Neuronal stem cell (in vitro differentiated cells): ENCODE measurements at regions not wholly inside any gene's neighbourhood (a gene's known extent, or its start where the extent isn't known, plus 50 kb on each side); places are given as distances from the start of the nearest gene placed in this dataset.

Source experiments
- DNase-seq: peaks from one replicate; pipeline ENCODE4 v3.0.0-alpha.2; 2013; ENCODE audit warnings: low spot score
- H2AFZ ChIP-seq: one replicate; pipeline ENCODE4 v1.6.1; 2013; ENCODE audit warnings: mild to moderate bottlenecking, low read length, inconsistent platforms
- H2AK5ac ChIP-seq: 2 replicates; pipeline ENCODE4 v1.6.1; 2013; ENCODE audit warnings: low read depth, mild to moderate bottlenecking, inconsistent platforms, low read length, moderate library complexity, mixed read lengths
- H2BK120ac ChIP-seq: 2 replicates; pipeline ENCODE4 v1.6.1; 2013; ENCODE audit warnings: low read depth, mild to moderate bottlenecking, inconsistent platforms, low read length, moderate library complexity, mixed read lengths
- H2BK12ac ChIP-seq: one replicate; pipeline ENCODE4 v1.6.1; 2013; ENCODE audit warnings: low read length, inconsistent platforms
- H2BK15ac ChIP-seq: 2 replicates; pipeline ENCODE4 v1.6.1; 2013; ENCODE audit warnings: mild to moderate bottlenecking, low read length, inconsistent platforms, mixed read lengths
- H2BK5ac ChIP-seq: one replicate; pipeline ENCODE4 v1.6.1; 2013; ENCODE audit warnings: inconsistent platforms, mild to moderate bottlenecking, low read length, moderate library complexity
- H3K14ac ChIP-seq: one replicate; pipeline ENCODE4 v1.6.1; 2013; ENCODE audit warnings: low read length, inconsistent platforms
- H3K18ac ChIP-seq: 2 replicates; pipeline ENCODE4 v1.6.1; 2013; ENCODE audit warnings: low read length, inconsistent platforms
- H3K23ac ChIP-seq: 2 replicates; pipeline ENCODE4 v1.6.1; 2013; ENCODE audit warnings: low read depth, mild to moderate bottlenecking, mixed read lengths, low read length, inconsistent platforms; ENCODE audit not compliant: poor library complexity
- H3K27ac ChIP-seq: replicated peaks from 3 replicates; pipeline ENCODE4 v1.5.1; 2013; ENCODE audit warnings: low read length, inconsistent platforms
- H3K27me3 ChIP-seq, 3 experiments: 2 replicates each; pipeline ENCODE4 v1.6.1; 2013; ENCODE audit warnings: low read length in 3 of 3, mild to moderate bottlenecking in 2 of 3, inconsistent platforms in 1 of 3, low read depth in 1 of 3, mixed read lengths in 1 of 3, moderate library complexity in 1 of 3; ENCODE audit not compliant: control insufficient read depth in 3 of 3, insufficient read depth in 3 of 3
- H3K36me3 ChIP-seq, 2 donors: replicated peaks in 1 of 2; 2 replicates each; pipeline ENCODE4 v1.6.1; 2013; ENCODE audit warnings: low read length in 2 of 2; ENCODE audit not compliant: control insufficient read depth in 2 of 2, insufficient read depth in 2 of 2
- H3K4ac ChIP-seq: 2 replicates; pipeline ENCODE4 v1.6.1; 2013; ENCODE audit warnings: inconsistent platforms, mild to moderate bottlenecking, low read length, moderate library complexity
- H3K4me1 ChIP-seq, 2 donors: 1 replicate in 1 of 2; 2 replicates in 1 of 2; pipeline ENCODE4 v1.6.1; 2013; ENCODE audit warnings: low read length in 2 of 2, low read depth in 1 of 2; ENCODE audit not compliant: control insufficient read depth in 2 of 2, insufficient read depth in 1 of 2
- H3K4me2 ChIP-seq: one replicate; pipeline ENCODE4 v1.6.1; 2013; ENCODE audit warnings: mild to moderate bottlenecking, low read length, inconsistent platforms; ENCODE audit not compliant: insufficient read depth, poor library complexity, severe bottlenecking
- H3K4me3 ChIP-seq, 2 donors: 2 replicates each; pipeline ENCODE4 v1.5.1; 2013; ENCODE audit warnings: low read length in 2 of 2, mild to moderate bottlenecking in 2 of 2, inconsistent platforms in 1 of 2, moderate library complexity in 1 of 2
- H3K79me1 ChIP-seq: one replicate; pipeline ENCODE4 v1.6.1; 2013; ENCODE audit warnings: low read depth, mild to moderate bottlenecking, inconsistent platforms, low read length, moderate library complexity
- H3K9ac ChIP-seq: one replicate; pipeline ENCODE4 v1.6.1; 2013; ENCODE audit warnings: mild to moderate bottlenecking, low read depth, low read length, inconsistent platforms; ENCODE audit not compliant: poor library complexity
- H3K9me3 ChIP-seq, 2 donors: replicated peaks in 1 of 2; 2 replicates each; pipeline versions ENCODE3 to v1.6.1; 2013; ENCODE audit warnings: low read length in 2 of 2, mild to moderate bottlenecking in 2 of 2, inconsistent platforms in 1 of 2, low read depth in 1 of 2, mixed read lengths in 1 of 2, moderate library complexity in 1 of 2; ENCODE audit not compliant: control insufficient read depth in 2 of 2, insufficient read depth in 1 of 2
- H4K8ac ChIP-seq: one replicate; pipeline ENCODE4 v1.6.1; 2013; ENCODE audit warnings: low read depth, mild to moderate bottlenecking, inconsistent platforms, low read length, moderate library complexity
- H4K91ac ChIP-seq: one replicate; pipeline ENCODE4 v1.6.1; 2013; ENCODE audit warnings: low read length, low read depth, mild to moderate bottlenecking, inconsistent platforms; ENCODE audit not compliant: poor library complexity
- WGBS, 2 donors: extraction: QIAGEN DNeasy Blood & Tissue Kit; methylation state at CpG; one replicate each; pipeline ENCODE4 v1.1.7; 2013; ENCODE audit warnings: missing lambda C conversion rate in 2 of 2, mixed read lengths in 1 of 2; ENCODE audit not compliant: insufficient read length in 2 of 2, insufficient replicate concordance in 1 of 2; ENCODE audit errors: extremely low coverage in 2 of 2; 5-methylcytosine and 5-hydroxymethylcytosine counted together

- Histone ChIP-seq H3K4ac (no peak overlapping the region), H3K18ac (no peak overlapping the region), H2BK12ac (no peak overlapping the region), H3K4me3 (no peak overlapping the region), H3K9ac (no peak overlapping the region), H2AFZ (no peak overlapping the region), H3K4me2 (no peak overlapping the region), H3K9me3 (no peaks in the 10 kb centered on the region), H2BK120ac (no peak overlapping the region), H2BK15ac (no peak overlapping the region), H3K4me1 (peaks cover 2% of the 10 kb centered on the region in 2 donors), H4K8ac (no peak overlapping the region), H3K23ac (no peak overlapping the region), H3K36me3 (no peaks in the 10 kb centered on the region), H3K27ac (no peak overlapping the region), H2BK5ac (no peak overlapping the region), H3K27me3 (no peaks in the 10 kb centered on the region), H3K79me1 (no peaks in the 10 kb centered on the region), H3K14ac (no peak overlapping the region), H4K91ac (no peak overlapping the region), H2AK5ac (no peak overlapping the region)
- WGBS, 2 donors = no CpG with 5 or more reads among the region's 2 CpGs
- DNase-seq = no peak
Measured at GRCh38 chr14:48748151-48748675, 838.0 kb downstream of the RPS29 start.

GRCh38 chr14:48747561-48748089 is 838.6 kb downstream of the RPS29 start:
- Histone ChIP-seq H2BK15ac (no peak overlapping the region), H3K18ac (no peak overlapping the region), H3K14ac (no peak overlapping the region), H2BK5ac (no peak overlapping the region), H2BK12ac (no peak overlapping the region), H3K9ac (no peak overlapping the region), H3K4me1 (peaks cover 2% of the 10 kb centered on the region in 2 donors), H3K79me1 (no peaks in the 10 kb centered on the region), H3K9me3 (no peaks in the 10 kb centered on the region), H3K23ac (no peak overlapping the region), H2AFZ (no peak overlapping the region), H3K27ac (no peak overlapping the region), H2AK5ac (no peak overlapping the region), H3K27me3 (no peaks in the 10 kb centered on the region), H4K91ac (no peak overlapping the region), H2BK120ac (no peak overlapping the region), H3K4me3 (no peak overlapping the region), H3K4me2 (no peak overlapping the region), H4K8ac (no peak overlapping the region), H3K4ac (no peak overlapping the region), H3K36me3 (no peaks in the 10 kb centered on the region)
- no peak for DNase-seq
- no CpG with 5 or more reads among the region's 3 CpGs for WGBS, 2 donors

- Histone ChIP-seq H3K9ac (no peak overlapping the region), H3K23ac (no peak overlapping the region), H2BK5ac (no peak overlapping the region), H3K79me1 (no peaks in the 10 kb centered on the region), H3K14ac (no peak overlapping the region), H2BK120ac (no peak overlapping the region), H2BK12ac (no peak overlapping the region), H3K4me2 (no peak overlapping the region), H2AFZ (no peak overlapping the region), H3K4me3 (no peak overlapping the region), H2BK15ac (no peak overlapping the region), H3K18ac (no peak overlapping the region), H4K8ac (no peak overlapping the region), H2AK5ac (no peak overlapping the region), H4K91ac (no peak overlapping the region), H3K36me3 (no peaks in the 10 kb centered on the region), H3K4ac (no peak overlapping the region), H3K27me3 (no peaks in the 10 kb centered on the region), H3K9me3 (no peaks in the 10 kb centered on the region), H3K27ac (no peak overlapping the region), H3K4me1 (peaks cover 2% of the 10 kb centered on the region in 2 donors)
- no CpG with 5 or more reads among the region's 2 CpGs for WGBS, 2 donors
- DNase-seq = no peak
Measured at GRCh38 chr14:48744202-48744601, 842.0 kb downstream of the RPS29 start.

GRCh38 chr14:48738186-48738925 is 847.8 kb downstream of the RPS29 start:
- H3K18ac ChIP-seq = no peak overlapping the region

More at GRCh38 chr14:48738186-48738925, 847.8 kb downstream of the RPS29 start:
- no peak overlapping the region for H3K4ac ChIP-seq
- H2AFZ ChIP-seq = no peak overlapping the region
- no peak overlapping the region for H3K23ac ChIP-seq
- no peak overlapping the region for H3K4me2 ChIP-seq
- DNase-seq = no peak
- H3K9me3 ChIP-seq = peaks cover 0 to 7% of the 10 kb centered on the region in 2 donors
- no peak overlapping the region for H3K27ac ChIP-seq
- no peak overlapping the region for H3K9ac ChIP-seq
- H3K36me3 ChIP-seq = no peaks in the 10 kb centered on the region
- H2BK120ac ChIP-seq = no peak overlapping the region
- no CpG with 5 or more reads among the region's 1 CpG for WGBS, 2 donors
- no peak overlapping the region for H2BK12ac ChIP-seq
- H3K27me3 ChIP-seq = no peaks in the 10 kb centered on the region
- H2AK5ac ChIP-seq = no peak overlapping the region
- no peak overlapping the region for H2BK15ac ChIP-seq
- no peaks in the 10 kb centered on the region for H3K4me1 ChIP-seq
- H3K4me3 ChIP-seq = no peak overlapping the region
- H3K14ac ChIP-seq = no peak overlapping the region
- H3K79me1 ChIP-seq = no peaks in the 10 kb centered on the region
- no peak overlapping the region for H2BK5ac ChIP-seq
- H4K91ac ChIP-seq = no peak overlapping the region
- H4K8ac ChIP-seq = no peak overlapping the region
